HL-60 (cell line): ENCODE measurements at regions not wholly inside any gene's neighbourhood (a gene's known extent, or its start where the extent isn't known, plus 50 kb on each side); places are given as distances from the start of the nearest gene placed in this dataset.

Experiments
- DNase-seq, 2 experiments: peaks; one replicate each; pipeline ENCODE4 v3.0.0-alpha.2; 2010 to 2020; ENCODE audit warnings: low read depth in 1 of 2, low spot score in 1 of 2
- H3K27ac ChIP-seq: fragments of 250-450 bp; sonication (Bioruptor Pico); replicated peaks from 2 replicates; pipeline ENCODE4 v1.5.1; 2020; ENCODE audit warnings: mild to moderate bottlenecking, moderate library complexity
- H3K27me3 ChIP-seq: fragments of 250-450 bp; sonication (Bioruptor Pico); 2 replicates; pipeline ENCODE4 v1.5.1; 2021; ENCODE audit warnings: mild to moderate bottlenecking, moderate library complexity; ENCODE audit not compliant: insufficient read depth, poor library complexity, severe bottlenecking
- H3K4me3 ChIP-seq: replicated peaks from 2 replicates; pipeline ENCODE4 v1.5.1; 2011; ENCODE audit warnings: mild to moderate bottlenecking, control low read depth, low read length; ENCODE audit not compliant: insufficient read depth
- GABPA ChIP-seq: IDR thresholded peaks from 2 replicates; pipeline ENCODE4 v1.6.1; 2012; ENCODE audit warnings: low read depth
- POLR2AphosphoS5 ChIP-seq: IDR thresholded peaks from 2 replicates; pipeline ENCODE4 v1.6.1; 2012; ENCODE audit warnings: low read depth
- REST ChIP-seq: IDR thresholded peaks from 2 replicates; pipeline ENCODE4 v1.6.1; 2012; ENCODE audit warnings: low read depth; ENCODE audit not compliant: insufficient replicate concordance
- SPI1 ChIP-seq: IDR thresholded peaks from 2 replicates; pipeline ENCODE4 v1.6.1; 2012; ENCODE audit warnings: low read depth, mild to moderate bottlenecking, borderline replicate concordance
- TF ChIP-seq, protein P1 (sequence below): IDR thresholded peaks from one replicate; pipeline ENCODE4 v1.5.1; 2011; ENCODE audit warnings: low read length, control low read depth, inconsistent platforms; ENCODE audit not compliant: insufficient read depth

DNA sequence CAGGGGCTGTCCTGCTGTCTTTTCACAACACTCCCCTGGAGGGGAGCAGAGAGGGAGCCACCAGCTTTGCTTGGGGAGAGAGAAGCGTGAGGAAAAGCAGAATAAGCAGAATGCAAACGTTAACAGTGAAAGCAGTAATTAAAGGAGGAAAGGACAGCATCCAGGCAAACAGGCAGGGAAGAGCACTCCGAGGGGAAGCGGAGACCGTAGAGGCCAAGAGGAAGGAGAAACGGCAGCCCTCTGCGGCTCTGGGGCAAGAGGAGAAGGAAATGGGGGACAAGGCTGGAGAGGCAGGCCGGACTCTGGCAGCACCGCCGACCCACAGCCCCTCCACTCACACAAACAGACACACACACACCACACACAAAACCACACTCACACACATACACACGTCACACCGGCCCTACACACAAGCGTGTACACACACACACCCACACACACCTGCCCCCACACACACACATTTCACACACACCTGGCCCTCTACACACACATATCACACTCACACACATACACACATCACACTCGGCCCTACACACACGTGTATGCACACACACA, 449.8 kb downstream of the SOX6 start:
- no peak for DNase-seq
- H3K27me3 ChIP-seq: no peaks in the 10 kb centered on the region
- H3K4me3 ChIP-seq: no peak overlapping the region
- TF ChIP-seq REST: no peak
- no peak for TF ChIP-seq GABPA
- no peak for TF ChIP-seq SPI1
- no peak for TF ChIP-seq POLR2AphosphoS5
- TF ChIP-seq, protein P1, sequence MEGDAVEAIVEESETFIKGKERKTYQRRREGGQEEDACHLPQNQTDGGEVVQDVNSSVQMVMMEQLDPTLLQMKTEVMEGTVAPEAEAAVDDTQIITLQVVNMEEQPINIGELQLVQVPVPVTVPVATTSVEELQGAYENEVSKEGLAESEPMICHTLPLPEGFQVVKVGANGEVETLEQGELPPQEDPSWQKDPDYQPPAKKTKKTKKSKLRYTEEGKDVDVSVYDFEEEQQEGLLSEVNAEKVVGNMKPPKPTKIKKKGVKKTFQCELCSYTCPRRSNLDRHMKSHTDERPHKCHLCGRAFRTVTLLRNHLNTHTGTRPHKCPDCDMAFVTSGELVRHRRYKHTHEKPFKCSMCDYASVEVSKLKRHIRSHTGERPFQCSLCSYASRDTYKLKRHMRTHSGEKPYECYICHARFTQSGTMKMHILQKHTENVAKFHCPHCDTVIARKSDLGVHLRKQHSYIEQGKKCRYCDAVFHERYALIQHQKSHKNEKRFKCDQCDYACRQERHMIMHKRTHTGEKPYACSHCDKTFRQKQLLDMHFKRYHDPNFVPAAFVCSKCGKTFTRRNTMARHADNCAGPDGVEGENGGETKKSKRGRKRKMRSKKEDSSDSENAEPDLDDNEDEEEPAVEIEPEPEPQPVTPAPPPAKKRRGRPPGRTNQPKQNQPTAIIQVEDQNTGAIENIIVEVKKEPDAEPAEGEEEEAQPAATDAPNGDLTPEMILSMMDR: no peak
- no peak overlapping the region for H3K27ac ChIP-seq

DNA sequence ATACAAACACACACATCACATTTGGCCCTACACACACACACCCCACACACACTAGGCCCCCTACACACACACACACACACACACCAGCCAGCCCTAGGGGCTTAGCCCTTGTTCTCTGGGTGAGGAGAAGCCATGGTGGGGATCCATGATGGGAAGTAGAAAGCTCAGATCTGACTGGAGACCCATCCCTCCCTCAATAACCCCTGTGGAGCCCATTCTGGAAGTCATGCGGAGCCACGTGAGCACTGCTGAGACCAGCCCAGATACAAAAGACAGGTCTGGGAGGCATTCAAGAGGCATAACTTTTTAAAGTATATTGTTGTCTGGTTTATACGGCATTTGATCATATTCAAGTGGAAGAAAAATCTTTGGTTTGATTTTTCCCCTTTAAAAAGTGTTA, 448.5 kb downstream of the SOX6 start:
- no peak for DNase-seq
- H3K27ac ChIP-seq: no peak overlapping the region
- H3K4me3 ChIP-seq: no peak overlapping the region
- no peaks in the 10 kb centered on the region for H3K27me3 ChIP-seq
- TF ChIP-seq, protein P1: no peak
- TF ChIP-seq REST (no peak), POLR2AphosphoS5 (no peak), SPI1 (no peak), GABPA (no peak)

- Histone ChIP-seq H3K27ac (no peak overlapping the region), H3K27me3 (no peaks in the 10 kb centered on the region), H3K4me3 (no peak overlapping the region)
- DNase-seq: no peak
- TF ChIP-seq SPI1: peak; percentile 58
- no peak for TF ChIP-seq GABPA
Measured at GRCh38 chr11:15909937-15910598, 446.3 kb downstream of the SOX6 start.

GRCh38 chr11:15910761-15911160, 445.6 kb downstream of the SOX6 start:
- TF ChIP-seq, protein P1: no peak
- TF ChIP-seq REST (no peak), POLR2AphosphoS5 (no peak), SPI1 (no peak), GABPA (no peak)
- DNase-seq: no peak
- no peaks in the 10 kb centered on the region for H3K27me3 ChIP-seq
- H3K27ac ChIP-seq: no peak overlapping the region
- H3K4me3 ChIP-seq: no peak overlapping the region
